Uterus (tissue), 3 donors: ENCODE measurements at regions not wholly inside any gene's neighbourhood (a gene's known extent, or its start where the extent isn't known, plus 50 kb on each side); places are given as distances from the start of the nearest gene placed in this dataset.

Experiments used
- DNase-seq, 2 donors: peaks; one replicate each; pipeline ENCODE4 v3.0.0-alpha.2; 2019 to 2020
- H3K27ac ChIP-seq, 2 donors: fragments of 200-600 bp; sonication (generic); 1 replicate in 1 of 2; 2 replicates in 1 of 2; pipeline ENCODE4 v1.5.1; 2016 to 2018
- H3K27me3 ChIP-seq, 2 donors: fragments of 200-600 bp; sonication (generic); one replicate each; pipeline ENCODE4 v1.5.1; 2018 to 2019; ENCODE audit warnings: control low read depth in 1 of 2
- H3K36me3 ChIP-seq, 2 donors: fragments of 200-600 bp; sonication (generic); one replicate each; pipeline ENCODE4 v1.5.1; 2019; ENCODE audit warnings: control low read depth in 1 of 2
- H3K4me1 ChIP-seq, 2 donors: fragments of 200-600 bp; sonication (generic); one replicate each; pipeline ENCODE4 v1.5.1; 2018 to 2019; ENCODE audit warnings: control low read depth in 1 of 2
- H3K4me3 ChIP-seq, 2 donors: fragments of 200-600 bp; sonication (generic); 1 replicate in 1 of 2; 2 replicates in 1 of 2; pipeline ENCODE4 v1.5.1; 2018 to 2019; ENCODE audit warnings: mild to moderate bottlenecking in 1 of 2
- H3K9me3 ChIP-seq, 2 donors: fragments of 200-600 bp; sonication (generic); one replicate each; pipeline ENCODE4 v1.5.1; 2019; ENCODE audit warnings: control low read depth in 1 of 2
- POLR2A ChIP-seq, 2 donors: fragments of 450-650 bp; IDR thresholded peaks; one replicate each; pipeline ENCODE4 v1.6.1; 2016; ENCODE audit warnings: antibody characterized with exemption in 2 of 2, mild to moderate bottlenecking in 1 of 2, moderate library complexity in 1 of 2
- intact Hi-C: fragments of 100-400 bp; cut with DNase I; formaldehyde crosslinking; loops from one replicate; pipeline ENCODE4 v1.15.1; 2023; ENCODE audit warnings: low total_unique reads
- TF ChIP-seq, protein P1 (sequence below), 4 experiments: fragments of 200-600 bp in 2 of 4; fragments of 450-650 bp in 2 of 4; sonication (generic) in 2 of 4; IDR thresholded peaks; one replicate each; pipeline ENCODE4 v1.5.1; 2016 to 2019; ENCODE audit warnings: antibody characterized with exemption in 4 of 4, mild to moderate bottlenecking in 2 of 4, moderate library complexity in 1 of 4
- donor health status: DM: yes; HTN: yes; CAD: no.

DNA sequence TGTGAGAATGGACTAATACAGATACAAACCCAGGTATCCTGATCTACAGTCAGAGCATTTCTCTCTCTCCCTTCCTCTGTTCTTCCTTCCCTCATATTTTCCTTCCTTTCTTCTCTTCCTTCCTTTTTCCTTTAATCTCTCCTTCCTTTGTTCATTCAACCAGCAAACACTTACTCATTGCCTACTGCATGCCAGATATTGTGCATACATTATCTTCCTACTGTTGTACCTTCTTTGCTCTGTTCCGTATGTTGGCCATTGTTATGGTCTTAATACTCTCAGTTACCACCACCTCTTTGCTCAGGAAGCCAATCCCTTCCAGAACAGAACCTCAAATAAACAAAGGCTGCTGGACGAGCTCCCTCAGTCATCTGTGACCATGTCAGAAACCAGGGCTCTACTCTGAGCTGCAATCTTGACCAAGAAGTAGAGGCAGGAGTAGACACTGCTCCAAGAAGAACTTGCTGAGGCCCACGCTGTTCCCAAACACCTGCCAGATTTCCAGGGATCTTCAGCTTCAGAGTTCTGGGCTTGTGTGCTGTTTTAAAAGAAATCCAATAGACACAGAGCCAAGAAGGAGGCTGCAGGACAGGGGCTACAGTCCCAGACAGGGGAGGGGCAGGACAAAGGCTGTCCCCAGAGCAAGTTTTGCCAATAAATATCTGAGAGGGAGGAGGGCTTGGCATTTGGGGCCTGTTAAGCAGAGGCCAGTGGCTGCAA, 526.7 kb upstream of the TBX3 start:
- no peaks in the 10 kb centered on the region for H3K36me3 ChIP-seq
- H3K4me1 ChIP-seq = no peaks in the 10 kb centered on the region
- TF ChIP-seq, protein P1, sequence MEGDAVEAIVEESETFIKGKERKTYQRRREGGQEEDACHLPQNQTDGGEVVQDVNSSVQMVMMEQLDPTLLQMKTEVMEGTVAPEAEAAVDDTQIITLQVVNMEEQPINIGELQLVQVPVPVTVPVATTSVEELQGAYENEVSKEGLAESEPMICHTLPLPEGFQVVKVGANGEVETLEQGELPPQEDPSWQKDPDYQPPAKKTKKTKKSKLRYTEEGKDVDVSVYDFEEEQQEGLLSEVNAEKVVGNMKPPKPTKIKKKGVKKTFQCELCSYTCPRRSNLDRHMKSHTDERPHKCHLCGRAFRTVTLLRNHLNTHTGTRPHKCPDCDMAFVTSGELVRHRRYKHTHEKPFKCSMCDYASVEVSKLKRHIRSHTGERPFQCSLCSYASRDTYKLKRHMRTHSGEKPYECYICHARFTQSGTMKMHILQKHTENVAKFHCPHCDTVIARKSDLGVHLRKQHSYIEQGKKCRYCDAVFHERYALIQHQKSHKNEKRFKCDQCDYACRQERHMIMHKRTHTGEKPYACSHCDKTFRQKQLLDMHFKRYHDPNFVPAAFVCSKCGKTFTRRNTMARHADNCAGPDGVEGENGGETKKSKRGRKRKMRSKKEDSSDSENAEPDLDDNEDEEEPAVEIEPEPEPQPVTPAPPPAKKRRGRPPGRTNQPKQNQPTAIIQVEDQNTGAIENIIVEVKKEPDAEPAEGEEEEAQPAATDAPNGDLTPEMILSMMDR (IDR thresholded peaks at IDR 0.05) = no peak
- TF ChIP-seq POLR2A (IDR thresholded peaks at IDR 0.05) = no peak
- DNase-seq = no peak
- intact Hi-C loops = no loop called here
- no peak overlapping the region for H3K4me3 ChIP-seq
- H3K27me3 ChIP-seq = no peaks in the 10 kb centered on the region
- H3K9me3 ChIP-seq = no peaks in the 10 kb centered on the region
- H3K27ac ChIP-seq = no peak overlapping the region

DNA sequence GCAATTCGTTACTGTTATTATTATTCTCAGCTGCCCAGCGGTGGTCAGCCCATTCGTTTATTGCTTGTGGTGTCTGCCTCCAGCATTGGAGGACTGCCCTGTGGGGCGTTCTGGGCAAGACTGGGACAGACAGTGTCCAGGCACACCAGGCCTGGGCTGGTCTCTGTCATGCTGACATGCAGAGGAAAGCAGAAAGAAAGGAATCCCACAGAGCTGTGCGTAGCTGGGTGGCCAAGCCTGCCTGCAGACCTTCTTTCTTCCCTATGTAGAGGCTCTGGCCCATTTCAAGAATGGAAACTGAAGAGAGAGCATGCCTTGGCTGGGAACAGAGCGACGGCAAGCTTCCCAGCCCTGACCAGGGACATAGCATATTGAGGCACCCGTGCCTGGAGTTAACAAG, 525.3 kb upstream of the TBX3 start:
- H3K27ac ChIP-seq = no peak overlapping the region
- TF ChIP-seq, protein P1 (IDR thresholded peaks at IDR 0.05) = no peak
- TF ChIP-seq POLR2A (IDR thresholded peaks at IDR 0.05) = no peak
- H3K4me3 ChIP-seq = no peak overlapping the region
- H3K4me1 ChIP-seq = no peaks in the 10 kb centered on the region
- intact Hi-C loops = no loop called here
- no peak for DNase-seq
- H3K36me3 ChIP-seq = no peaks in the 10 kb centered on the region
- no peaks in the 10 kb centered on the region for H3K9me3 ChIP-seq
- H3K27me3 ChIP-seq = no peaks in the 10 kb centered on the region

DNA sequence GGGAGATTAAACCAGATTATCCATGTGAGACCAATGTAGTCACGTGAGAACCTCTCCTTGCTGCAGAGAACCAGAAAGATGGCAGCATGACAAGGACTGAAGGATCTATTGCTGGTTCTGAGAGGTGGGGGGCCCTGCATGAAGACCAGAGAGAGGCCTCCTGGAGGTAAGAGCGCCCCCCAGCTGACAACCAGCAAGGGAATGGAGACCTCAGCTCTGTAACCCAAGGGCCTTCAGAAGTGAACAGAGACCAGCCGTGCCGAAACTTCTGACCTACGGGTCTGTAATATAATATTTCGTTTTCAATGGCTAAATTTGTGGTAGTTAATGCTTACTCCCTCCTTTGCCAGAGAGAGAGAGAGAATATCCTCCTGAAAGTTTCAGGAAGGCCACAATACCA, 524.1 kb upstream of the TBX3 start:
- no peak for TF ChIP-seq POLR2A (IDR thresholded peaks at IDR 0.05)
- H3K27ac ChIP-seq = no peak overlapping the region
- no peaks in the 10 kb centered on the region for H3K9me3 ChIP-seq
- H3K27me3 ChIP-seq = no peaks in the 10 kb centered on the region
- H3K36me3 ChIP-seq = no peaks in the 10 kb centered on the region
- H3K4me3 ChIP-seq = no peak overlapping the region
- H3K4me1 ChIP-seq = no peaks in the 10 kb centered on the region
- DNase-seq = no peak
- intact Hi-C loops = no loop called here

DNA sequence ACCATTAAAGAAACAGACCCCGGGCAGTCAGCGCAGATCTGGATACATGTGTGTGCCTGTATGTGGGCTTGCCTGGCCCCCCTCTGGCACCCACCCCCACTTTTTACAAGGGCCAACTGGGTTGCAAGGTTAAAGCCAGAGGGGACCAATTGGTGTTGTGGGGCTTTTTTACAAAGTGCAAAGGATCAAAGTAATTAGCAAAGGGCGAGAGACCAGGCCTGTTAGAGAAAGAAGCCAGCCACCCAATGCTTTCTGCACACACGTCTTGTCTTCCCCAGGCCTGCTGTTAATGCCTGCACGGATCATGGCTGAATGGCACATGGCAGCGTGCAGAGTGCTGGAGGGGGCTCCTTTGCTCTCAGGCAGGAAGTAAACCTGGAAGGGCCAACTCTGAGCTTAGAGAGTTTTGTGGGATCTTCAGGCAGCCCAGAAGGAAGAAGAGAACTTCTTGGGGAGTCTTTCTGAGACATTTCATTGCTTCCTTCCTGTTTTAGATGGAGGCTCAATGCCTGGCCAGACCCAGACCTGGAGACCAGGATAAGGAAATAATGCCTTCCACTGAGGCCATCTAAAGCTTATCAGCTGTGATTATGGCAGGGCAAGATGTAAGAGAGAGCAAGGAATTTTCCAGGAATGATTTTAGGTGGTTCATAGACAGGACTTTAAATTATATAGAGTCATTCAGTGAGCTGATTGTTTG, 523.4 kb upstream of the TBX3 start:
- no peak for TF ChIP-seq POLR2A (IDR thresholded peaks at IDR 0.05)
- TF ChIP-seq, protein P1 (IDR thresholded peaks at IDR 0.05) = no peak
- intact Hi-C loops = no loop called here
- Histone ChIP-seq H3K36me3 (no peaks in the 10 kb centered on the region), H3K27me3 (no peaks in the 10 kb centered on the region), H3K27ac (no peak overlapping the region), H3K9me3 (no peaks in the 10 kb centered on the region), H3K4me3 (no peak overlapping the region), H3K4me1 (no peaks in the 10 kb centered on the region)
- DNase-seq = no peak

DNA sequence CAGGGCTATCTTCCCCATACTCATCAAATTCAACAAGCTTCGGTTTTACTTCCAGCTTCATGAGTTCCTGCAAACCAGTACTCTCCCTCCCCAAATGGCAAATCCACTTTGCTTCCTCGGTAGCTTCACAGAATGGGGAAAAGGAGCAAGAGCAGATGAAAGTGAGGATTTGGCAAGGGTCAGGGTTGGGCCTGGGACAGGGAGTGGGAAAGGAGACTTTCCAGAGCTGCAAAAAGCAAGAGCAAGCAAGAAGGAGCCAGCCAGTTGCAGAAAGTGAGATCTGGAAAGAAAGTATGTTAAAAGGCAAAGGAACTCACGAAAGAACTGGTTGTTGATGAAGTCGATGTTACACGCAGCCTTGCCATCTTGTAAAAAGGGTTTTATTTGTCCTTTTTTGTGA, 522.8 kb upstream of the TBX3 start:
- Histone ChIP-seq H3K9me3 (no peaks in the 10 kb centered on the region), H3K4me3 (no peak overlapping the region), H3K36me3 (no peaks in the 10 kb centered on the region), H3K27ac (no peak overlapping the region), H3K27me3 (no peaks in the 10 kb centered on the region), H3K4me1 (no peaks in the 10 kb centered on the region)
- intact Hi-C loops = no loop called here
- no peak for DNase-seq
- no peak for TF ChIP-seq POLR2A (IDR thresholded peaks at IDR 0.05)
- TF ChIP-seq, protein P1 (IDR thresholded peaks at IDR 0.05) = no peak
